Sigmoid colon (tissue), 6 donors: ENCODE measurements at regions not wholly inside any gene's neighbourhood (a gene's known extent, or its start where the extent isn't known, plus 50 kb on each side); places are given as distances from the start of the nearest gene placed in this dataset.

Experiments used
- DNase-seq: peaks from one replicate; pipeline ENCODE4 v3.0.0-alpha.2; 2019
- H3K27ac ChIP-seq, 4 donors: fragments of 200-600 bp; sonication (generic); one replicate each; pipeline ENCODE4 v1.5.1; 2016 to 2019; ENCODE audit warnings: mild to moderate bottlenecking in 1 of 4
- H3K27me3 ChIP-seq, 3 donors: fragments of 200-600 bp; sonication (generic); one replicate each; pipeline ENCODE4 v1.5.1; 2019; ENCODE audit warnings: mild to moderate bottlenecking in 1 of 3
- H3K36me3 ChIP-seq, 4 donors: fragments of 200-600 bp; sonication (generic); one replicate each; pipeline ENCODE4 v1.5.1; 2016 to 2019
- H3K4me1 ChIP-seq, 4 donors: fragments of 200-600 bp; sonication (generic); one replicate each; pipeline ENCODE4 v1.5.1; 2017 to 2019
- H3K4me3 ChIP-seq, 4 donors: fragments of 200-600 bp; sonication (generic); one replicate each; pipeline ENCODE4 v1.5.1; 2017 to 2019; ENCODE audit warnings: mild to moderate bottlenecking in 2 of 4, moderate library complexity in 1 of 4
- H3K9me3 ChIP-seq, 4 donors: fragments of 200-600 bp in 3 of 4; sonication (generic) in 3 of 4; one replicate each; pipeline versions ENCODE4 v1.5.1 to v1.6.1; 2013 to 2019
- EP300 ChIP-seq, 4 donors: sonication (generic); formaldehyde crosslinking; IDR thresholded peaks; one replicate each; pipeline ENCODE4 v1.6.1; 2017; ENCODE audit warnings: antibody characterized with exemption in 4 of 4
- POLR2A ChIP-seq, 2 donors: fragments of 450-650 bp; IDR thresholded peaks; one replicate each; pipeline ENCODE4 v1.6.1; 2016; ENCODE audit warnings: antibody characterized with exemption in 2 of 2, mild to moderate bottlenecking in 2 of 2, moderate library complexity in 2 of 2
- POLR2AphosphoS5 ChIP-seq, 4 donors: sonication (generic); formaldehyde crosslinking; IDR thresholded peaks; one replicate each; pipeline ENCODE4 v1.6.1; 2017; ENCODE audit warnings: antibody characterized with exemption in 4 of 4
- WGBS, 2 donors: extraction: QIAGEN DNeasy Blood & Tissue Kit; methylation state at CpG; one replicate each; pipeline ENCODE4 v1.1.7; 2013; 5-methylcytosine and 5-hydroxymethylcytosine counted together
- intact Hi-C: fragments of 100-400 bp; cut with DNase I; formaldehyde crosslinking; loops from one replicate; pipeline ENCODE4 v1.15.1; 2023
- TF ChIP-seq, protein P1 (sequence below), 4 experiments: fragments of 450-650 bp in 3 of 4; fragments of 200-600 bp in 1 of 4; IDR thresholded peaks; one replicate each; pipeline ENCODE4 v1.5.1; 2016 to 2019; ENCODE audit warnings: antibody characterized with exemption in 4 of 4, mild to moderate bottlenecking in 3 of 4, moderate library complexity in 2 of 4
- donor health status: healthy with polysubstance abuse.
- donor health status: healthy.

DNA sequence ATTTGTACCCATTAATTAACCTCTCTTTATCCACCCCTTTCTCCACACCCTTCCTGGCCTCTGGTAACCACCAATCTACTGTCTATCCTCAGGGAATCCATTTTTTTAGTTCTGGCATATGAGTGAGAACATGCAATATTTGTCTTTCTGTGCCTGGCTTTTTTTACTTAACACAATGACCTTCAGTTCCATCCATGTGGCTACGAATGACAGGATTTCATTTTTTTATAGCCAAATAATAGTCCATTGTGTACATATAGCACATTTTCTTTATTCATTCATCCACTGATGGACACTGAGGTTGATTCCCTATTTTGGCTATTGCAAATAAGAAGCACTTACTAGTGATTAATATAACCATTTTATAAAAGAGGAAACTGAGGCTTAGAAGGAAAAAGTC is 109.9 kb upstream of the NANOGP8 start:
- no peak for DNase-seq
- 86 to 94% methylated on average over 1 of the region's 1 CpG for WGBS, 2 donors
- intact Hi-C loops: no loop called here
- Histone ChIP-seq H3K27ac (no peak overlapping the region), H3K4me1 (peaks cover 0 to 20% (median 12%) of the 10 kb centered on the region in 4 donors), H3K4me3 (no peak overlapping the region), H3K36me3 (no peaks in the 10 kb centered on the region), H3K9me3 (peaks cover 0 to 7% (median 2%) of the 10 kb centered on the region in 4 donors), H3K27me3 (no peaks in the 10 kb centered on the region)
- TF ChIP-seq EP300 (IDR thresholded peaks at IDR 0.05) (no peak), POLR2A (IDR thresholded peaks at IDR 0.05) (no peak), POLR2AphosphoS5 (IDR thresholded peaks at IDR 0.05) (no peak)
- TF ChIP-seq, protein P1, sequence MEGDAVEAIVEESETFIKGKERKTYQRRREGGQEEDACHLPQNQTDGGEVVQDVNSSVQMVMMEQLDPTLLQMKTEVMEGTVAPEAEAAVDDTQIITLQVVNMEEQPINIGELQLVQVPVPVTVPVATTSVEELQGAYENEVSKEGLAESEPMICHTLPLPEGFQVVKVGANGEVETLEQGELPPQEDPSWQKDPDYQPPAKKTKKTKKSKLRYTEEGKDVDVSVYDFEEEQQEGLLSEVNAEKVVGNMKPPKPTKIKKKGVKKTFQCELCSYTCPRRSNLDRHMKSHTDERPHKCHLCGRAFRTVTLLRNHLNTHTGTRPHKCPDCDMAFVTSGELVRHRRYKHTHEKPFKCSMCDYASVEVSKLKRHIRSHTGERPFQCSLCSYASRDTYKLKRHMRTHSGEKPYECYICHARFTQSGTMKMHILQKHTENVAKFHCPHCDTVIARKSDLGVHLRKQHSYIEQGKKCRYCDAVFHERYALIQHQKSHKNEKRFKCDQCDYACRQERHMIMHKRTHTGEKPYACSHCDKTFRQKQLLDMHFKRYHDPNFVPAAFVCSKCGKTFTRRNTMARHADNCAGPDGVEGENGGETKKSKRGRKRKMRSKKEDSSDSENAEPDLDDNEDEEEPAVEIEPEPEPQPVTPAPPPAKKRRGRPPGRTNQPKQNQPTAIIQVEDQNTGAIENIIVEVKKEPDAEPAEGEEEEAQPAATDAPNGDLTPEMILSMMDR (IDR thresholded peaks at IDR 0.05): no peak

- no peak for DNase-seq
- Histone ChIP-seq H3K4me3 (no peak overlapping the region), H3K27ac (no peak overlapping the region), H3K4me1 (peaks cover 0 to 20% (median 12%) of the 10 kb centered on the region in 4 donors), H3K9me3 (peaks cover 0 to 7% (median 2%) of the 10 kb centered on the region in 4 donors), H3K27me3 (no peaks in the 10 kb centered on the region), H3K36me3 (no peaks in the 10 kb centered on the region)
- 93 to 96% methylated on average over 2 of the region's 2 CpGs for WGBS, 2 donors
- intact Hi-C loops: no loop called here
- TF ChIP-seq POLR2AphosphoS5 (IDR thresholded peaks at IDR 0.05) (no peak), POLR2A (IDR thresholded peaks at IDR 0.05) (no peak), EP300 (IDR thresholded peaks at IDR 0.05) (no peak)
- TF ChIP-seq, protein P1 (IDR thresholded peaks at IDR 0.05): no peak
Observed at GRCh38 chr15:35194296-35194695, 109.2 kb upstream of the NANOGP8 start.

GRCh38 chr15:35191783-35192182 is 106.7 kb upstream of the NANOGP8 start:
- Histone ChIP-seq H3K27me3 (no peaks in the 10 kb centered on the region), H3K4me1 (peaks cover 0 to 13% (median 7%) of the 10 kb centered on the region in 4 donors), H3K4me3 (no peak overlapping the region), H3K36me3 (no peaks in the 10 kb centered on the region), H3K9me3 (peaks cover 0 to 7% (median 2%) of the 10 kb centered on the region in 4 donors), H3K27ac (no peak overlapping the region)
- TF ChIP-seq POLR2A (IDR thresholded peaks at IDR 0.05) (no peak), EP300 (IDR thresholded peaks at IDR 0.05) (no peak), POLR2AphosphoS5 (IDR thresholded peaks at IDR 0.05) (no peak)
- TF ChIP-seq, protein P1 (IDR thresholded peaks at IDR 0.05): no peak
- 90 to 92% methylated on average over 2 of the region's 2 CpGs for WGBS, 2 donors
- intact Hi-C loops: no loop called here
- DNase-seq: no peak

DNA sequence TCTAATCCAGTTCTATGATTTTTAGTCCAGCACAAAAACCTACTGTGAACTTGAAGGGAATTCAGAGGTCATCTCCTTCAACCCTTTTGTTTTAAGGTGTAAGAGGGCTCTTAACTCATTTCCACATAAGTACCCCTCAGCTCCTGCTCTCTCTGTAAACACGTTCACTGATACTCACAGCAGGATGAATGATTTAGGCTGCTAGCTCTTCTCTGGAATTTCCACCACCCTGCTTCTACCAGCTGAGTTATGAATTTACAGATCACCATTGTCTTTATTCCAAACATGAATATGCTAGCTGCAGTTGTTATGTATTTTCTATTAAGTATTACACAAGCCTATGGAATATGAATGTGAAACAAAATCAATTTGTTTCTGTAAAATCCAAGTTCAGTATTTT is 101.3 kb upstream of the NANOGP8 start:
- no peaks in the 10 kb centered on the region for H3K36me3 ChIP-seq
- H3K4me1 ChIP-seq: peaks cover 0 to 17% (median 7%) of the 10 kb centered on the region in 4 donors
- TF ChIP-seq EP300 (IDR thresholded peaks at IDR 0.05) (no peak), POLR2AphosphoS5 (IDR thresholded peaks at IDR 0.05) (no peak), POLR2A (IDR thresholded peaks at IDR 0.05) (no peak)
- TF ChIP-seq, protein P1 (IDR thresholded peaks at IDR 0.05): no peak
- 73 to 88% methylated on average over 1 of the region's 1 CpG for WGBS, 2 donors
- DNase-seq: no peak
- H3K4me3 ChIP-seq: no peak overlapping the region
- H3K27ac ChIP-seq: no peak overlapping the region
- H3K9me3 ChIP-seq: no peaks in the 10 kb centered on the region
- H3K27me3 ChIP-seq: no peaks in the 10 kb centered on the region
- intact Hi-C loops: no loop called here

DNA sequence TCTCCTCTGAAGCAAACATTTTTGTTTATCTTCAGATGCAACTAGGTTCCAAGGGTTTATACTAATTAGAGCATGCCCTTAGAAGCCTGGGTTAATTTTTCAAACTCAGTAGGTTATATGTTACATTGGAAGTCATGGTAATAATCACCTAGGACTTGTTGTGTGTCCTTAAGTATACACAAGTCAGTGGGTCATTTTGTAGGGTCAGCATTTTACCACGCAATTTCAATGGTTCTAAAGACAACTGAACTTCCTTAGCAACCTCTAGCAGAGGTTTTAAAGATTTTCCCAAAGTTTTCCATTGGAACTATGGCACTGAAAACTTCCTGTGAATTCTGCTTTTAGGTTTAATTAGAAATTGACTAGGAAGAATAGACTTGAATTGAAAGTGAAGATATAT is 99.6 kb upstream of the NANOGP8 start:
- H3K9me3 ChIP-seq: no peaks in the 10 kb centered on the region
- no peak for TF ChIP-seq POLR2A (IDR thresholded peaks at IDR 0.05)
- TF ChIP-seq EP300 (IDR thresholded peaks at IDR 0.05): no peak
- TF ChIP-seq, protein P1 (IDR thresholded peaks at IDR 0.05): no peak
- no peak for TF ChIP-seq POLR2AphosphoS5 (IDR thresholded peaks at IDR 0.05)
- peaks cover 0 to 22% (median 7%) of the 10 kb centered on the region in 4 donors for H3K4me1 ChIP-seq
- no peak overlapping the region for H3K27ac ChIP-seq
- no peaks in the 10 kb centered on the region for H3K27me3 ChIP-seq
- intact Hi-C loops: no loop called here
- DNase-seq: no peak
- H3K36me3 ChIP-seq: no peaks in the 10 kb centered on the region
- 81 to 87% methylated on average over 1 of the region's 1 CpG for WGBS, 2 donors
- H3K4me3 ChIP-seq: no peak overlapping the region
